Thyroid gland (tissue), 4 donors: ENCODE measurements at regions not wholly inside any gene's neighbourhood (a gene's known extent, or its start where the extent isn't known, plus 50 kb on each side); places are given as distances from the start of the nearest gene placed in this dataset.

Experiments used
- POLR2A ChIP-seq, 2 donors: fragments of 450-650 bp; IDR thresholded peaks; one replicate each; pipeline ENCODE4 v1.6.1; 2017; ENCODE audit warnings: antibody characterized with exemption in 2 of 2, mild to moderate bottlenecking in 2 of 2, moderate library complexity in 1 of 2
- TF ChIP-seq, protein P1 (sequence below), 6 experiments: fragments of 200-600 bp in 3 of 6; fragments of 450-650 bp in 3 of 6; sonication (generic) in 3 of 6; IDR thresholded peaks; one replicate each; pipeline ENCODE4 v1.5.1; 2016 to 2019; ENCODE audit warnings: antibody characterized with exemption in 6 of 6, mild to moderate bottlenecking in 2 of 6, inconsistent platforms in 1 of 6, moderate library complexity in 1 of 6

DNA sequence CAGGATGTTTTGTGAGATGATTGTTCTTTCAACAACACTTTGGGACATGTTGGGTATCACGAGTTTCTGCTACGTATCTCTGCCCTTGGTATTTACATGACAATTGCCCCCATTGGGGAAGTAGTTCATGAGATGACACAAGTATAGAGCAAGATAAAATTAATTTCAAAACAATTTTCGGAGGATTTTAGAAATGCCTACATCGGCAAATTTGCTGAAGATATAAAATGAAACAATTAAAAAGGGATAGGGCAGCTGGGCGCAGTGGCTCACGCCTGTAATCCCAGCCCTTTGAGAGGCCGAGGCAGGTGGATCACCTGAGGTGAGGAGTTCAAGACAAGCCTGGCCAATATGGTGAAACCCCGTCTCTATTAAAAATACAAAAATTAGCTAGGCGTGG lies 371.7 kb downstream of the INHBA start:
- TF ChIP-seq, protein P1, sequence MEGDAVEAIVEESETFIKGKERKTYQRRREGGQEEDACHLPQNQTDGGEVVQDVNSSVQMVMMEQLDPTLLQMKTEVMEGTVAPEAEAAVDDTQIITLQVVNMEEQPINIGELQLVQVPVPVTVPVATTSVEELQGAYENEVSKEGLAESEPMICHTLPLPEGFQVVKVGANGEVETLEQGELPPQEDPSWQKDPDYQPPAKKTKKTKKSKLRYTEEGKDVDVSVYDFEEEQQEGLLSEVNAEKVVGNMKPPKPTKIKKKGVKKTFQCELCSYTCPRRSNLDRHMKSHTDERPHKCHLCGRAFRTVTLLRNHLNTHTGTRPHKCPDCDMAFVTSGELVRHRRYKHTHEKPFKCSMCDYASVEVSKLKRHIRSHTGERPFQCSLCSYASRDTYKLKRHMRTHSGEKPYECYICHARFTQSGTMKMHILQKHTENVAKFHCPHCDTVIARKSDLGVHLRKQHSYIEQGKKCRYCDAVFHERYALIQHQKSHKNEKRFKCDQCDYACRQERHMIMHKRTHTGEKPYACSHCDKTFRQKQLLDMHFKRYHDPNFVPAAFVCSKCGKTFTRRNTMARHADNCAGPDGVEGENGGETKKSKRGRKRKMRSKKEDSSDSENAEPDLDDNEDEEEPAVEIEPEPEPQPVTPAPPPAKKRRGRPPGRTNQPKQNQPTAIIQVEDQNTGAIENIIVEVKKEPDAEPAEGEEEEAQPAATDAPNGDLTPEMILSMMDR (IDR thresholded peaks at IDR 0.05), result no peak
- no peak for TF ChIP-seq POLR2A (IDR thresholded peaks at IDR 0.05)
